Osteocyte (in vitro differentiated cells): ENCODE measurements at regions not wholly inside any gene's neighbourhood (a gene's known extent, or its start where the extent isn't known, plus 50 kb on each side); places are given as distances from the start of the nearest gene placed in this dataset.
"Not testable (repeated sequence)": the region's sequence is repeated elsewhere in the genome, so short reads cannot be mapped to it uniquely, and the experiment has no call there.

ENCODE experiments used
- DNase-seq: peaks from one replicate; pipeline ENCODE4 v3.0.0; 2021; ENCODE audit warnings: mixed read lengths; ENCODE audit not compliant: unreplicated experiment; ENCODE audit errors: extremely low spot score
- H3K27ac Mint-ChIP-seq: one replicate; pipeline ENCODE4 v1.8.0; 2021; ENCODE audit warnings: mild to moderate bottlenecking, mixed read lengths; ENCODE audit not compliant: unreplicated experiment
- H3K27me3 Mint-ChIP-seq: one replicate; pipeline ENCODE4 v1.8.0; 2021; ENCODE audit warnings: mixed read lengths; ENCODE audit not compliant: unreplicated experiment
- H3K36me3 Mint-ChIP-seq: one replicate; pipeline ENCODE4 v1.8.0; 2021; ENCODE audit warnings: mixed read lengths; ENCODE audit not compliant: unreplicated experiment
- H3K4me1 Mint-ChIP-seq: one replicate; pipeline ENCODE4 v1.8.0; 2021; ENCODE audit warnings: mixed read lengths; ENCODE audit not compliant: unreplicated experiment
- H3K4me3 Mint-ChIP-seq: one replicate; pipeline ENCODE4 v1.8.0; 2021; ENCODE audit warnings: mild to moderate bottlenecking, moderate library complexity, mixed read lengths; ENCODE audit not compliant: unreplicated experiment
- H3K9me3 Mint-ChIP-seq: one replicate; pipeline ENCODE4 v1.8.0; 2021; ENCODE audit warnings: mixed read lengths; ENCODE audit not compliant: unreplicated experiment
- CTCF ChIP-seq: fragments of 200-600 bp; sonication (generic); IDR thresholded peaks from 2 replicates; pipeline ENCODE4 v1.5.0; 2021; ENCODE audit warnings: antibody characterized with exemption, mild to moderate bottlenecking, moderate library complexity

DNA sequence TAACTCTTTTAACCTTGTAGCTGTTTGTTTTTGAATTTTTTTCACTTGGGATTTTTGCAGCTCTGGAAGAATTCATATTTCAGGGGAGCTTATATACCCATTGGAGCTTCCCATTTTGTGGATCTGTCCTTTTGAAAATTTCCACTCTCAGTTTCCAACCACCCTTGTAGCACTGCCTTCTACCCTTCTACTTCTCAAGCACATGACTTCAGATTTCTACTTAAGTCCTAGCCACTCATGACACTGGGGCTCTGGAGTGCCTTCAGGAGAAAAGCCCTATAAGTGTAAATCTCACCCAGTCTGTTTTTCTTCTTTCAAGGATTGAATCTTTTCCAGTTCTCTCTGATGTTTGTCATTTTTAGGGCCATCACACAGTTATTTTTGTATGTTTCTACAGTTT, 283.7 kb upstream of the KCNH7 start:
- no peak for DNase-seq
- H3K36me3 Mint-ChIP-seq: no peaks in the 10 kb centered on the region
- TF ChIP-seq CTCF: no peak
- no peak overlapping the region for H3K4me3 Mint-ChIP-seq
- H3K27ac Mint-ChIP-seq: no peak overlapping the region
- no peaks in the 10 kb centered on the region for H3K9me3 Mint-ChIP-seq
- H3K4me1 Mint-ChIP-seq: no peaks in the 10 kb centered on the region
- H3K27me3 Mint-ChIP-seq: peaks cover 36% of the 10 kb centered on the region

DNA sequence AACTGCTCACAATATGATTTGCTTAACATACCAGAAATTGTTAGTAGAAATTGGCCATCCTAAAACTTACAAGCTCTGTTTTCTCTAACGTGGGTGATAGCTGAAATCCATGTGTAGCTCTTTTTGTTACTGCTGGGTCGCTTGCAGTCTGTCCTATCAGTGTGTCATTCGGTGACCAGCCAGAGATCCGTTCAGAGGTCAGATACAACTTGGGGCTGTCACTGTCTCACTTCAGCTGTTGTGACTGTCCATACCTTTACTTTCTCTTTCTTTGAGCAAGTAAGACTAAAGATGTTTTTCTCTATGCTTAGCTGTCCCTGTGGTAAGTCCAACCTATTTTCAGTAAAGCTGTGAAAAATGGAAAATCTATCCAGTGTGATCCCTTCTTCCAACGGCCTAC, 282.9 kb upstream of the KCNH7 start:
- Mint-ChIP-seq H3K36me3 (no peaks in the 10 kb centered on the region), H3K27me3 (peaks cover 37% of the 10 kb centered on the region), H3K27ac (no peak overlapping the region), H3K4me3 (no peak overlapping the region), H3K9me3 (no peaks in the 10 kb centered on the region), H3K4me1 (no peaks in the 10 kb centered on the region)
- TF ChIP-seq CTCF: no peak
- no peak for DNase-seq

DNA sequence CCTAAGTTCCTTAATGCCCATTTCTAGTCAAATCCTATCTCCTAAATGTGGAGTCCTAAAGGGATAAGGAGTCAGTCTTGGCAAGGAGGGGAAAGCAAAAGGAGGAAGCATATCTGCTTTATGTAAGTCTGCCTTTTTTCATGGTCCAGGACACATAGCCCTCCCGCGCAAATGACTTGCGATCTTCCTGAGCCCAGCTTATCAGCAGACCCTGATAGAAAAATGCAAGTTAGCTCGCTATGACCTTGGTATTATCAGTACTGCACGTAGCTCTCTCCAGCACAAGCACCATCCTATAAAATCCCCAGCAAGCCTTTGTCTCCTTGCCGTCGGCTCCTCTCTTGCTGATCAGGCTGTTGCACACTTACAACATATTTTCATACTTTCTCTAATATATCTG, 281.4 kb upstream of the KCNH7 start:
- Mint-ChIP-seq H3K36me3 (no peaks in the 10 kb centered on the region), H3K9me3 (no peaks in the 10 kb centered on the region), H3K4me3 (no peak overlapping the region), H3K27me3 (peaks cover 40% of the 10 kb centered on the region), H3K27ac (no peak overlapping the region), H3K4me1 (no peaks in the 10 kb centered on the region)
- no peak for TF ChIP-seq CTCF
- DNase-seq: no peak

DNA sequence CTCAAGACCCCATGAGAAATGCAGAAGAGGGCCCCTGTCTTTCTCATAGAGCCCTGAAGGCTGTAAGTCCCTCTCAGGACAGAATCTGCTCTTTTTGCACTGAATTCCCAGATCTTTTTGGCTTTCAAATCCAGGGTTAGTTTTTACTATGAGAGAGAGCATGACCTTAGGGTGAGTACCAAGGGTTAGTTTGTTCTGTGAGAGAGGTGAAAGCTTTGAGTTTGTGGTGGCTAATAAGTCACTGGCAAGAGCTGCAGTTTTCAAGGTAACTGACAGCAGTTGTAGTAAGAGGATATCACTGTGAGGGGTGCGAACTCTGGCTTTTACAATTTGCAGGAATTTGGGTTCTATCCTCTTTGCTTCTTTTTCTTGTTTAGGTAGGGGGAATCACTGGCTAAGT, 248.4 kb upstream of the KCNH7 start:
- Mint-ChIP-seq H3K4me3 (no peak overlapping the region), H3K27ac (no peak overlapping the region), H3K4me1 (no peaks in the 10 kb centered on the region), H3K9me3 (no peaks in the 10 kb centered on the region), H3K27me3 (no peaks in the 10 kb centered on the region), H3K36me3 (no peaks in the 10 kb centered on the region)
- TF ChIP-seq CTCF: no peak
- no peak for DNase-seq

- H3K9me3 Mint-ChIP-seq, H3K4me3 Mint-ChIP-seq, H3K27me3 Mint-ChIP-seq, H3K27ac Mint-ChIP-seq, H3K4me1 Mint-ChIP-seq, DNase-seq, H3K36me3 Mint-ChIP-seq: not testable (repeated sequence)
Observed at GRCh38 chr2:163085366-163086024, 246.9 kb upstream of the KCNH7 start.

DNA sequence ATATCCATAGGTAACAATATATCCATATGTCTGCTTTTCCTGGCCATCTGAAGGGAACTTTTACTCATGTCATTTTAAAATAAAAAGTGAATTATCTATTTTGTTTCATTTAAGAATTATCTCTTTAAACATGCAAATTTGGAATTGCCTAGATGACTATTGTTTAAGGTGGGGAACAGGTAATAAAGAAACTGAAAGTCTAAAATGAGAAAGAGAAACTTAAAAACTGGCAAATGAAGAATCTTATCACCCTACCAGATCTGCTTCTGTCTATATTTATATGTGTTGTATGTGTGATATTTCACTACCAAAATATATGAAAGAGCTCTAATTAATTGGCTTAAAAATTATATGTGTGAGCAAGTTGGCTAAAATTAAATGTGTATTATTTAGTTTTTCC, 243.2 kb upstream of the KCNH7 start:
- Mint-ChIP-seq H3K27ac (no peak overlapping the region), H3K27me3 (peaks cover 5% of the 10 kb centered on the region), H3K4me3 (no peak overlapping the region), H3K9me3 (no peaks in the 10 kb centered on the region), H3K4me1 (no peaks in the 10 kb centered on the region), H3K36me3 (no peaks in the 10 kb centered on the region)
- no peak for TF ChIP-seq CTCF
- no peak for DNase-seq
